Mesenchymal stem cell (in vitro differentiated cells and primary cell): ENCODE measurements at regions not wholly inside any gene's neighbourhood (a gene's known extent, or its start where the extent isn't known, plus 50 kb on each side); places are given as distances from the start of the nearest gene placed in this dataset.

Experiments
- DNase-seq: peaks from one replicate; pipeline ENCODE4 v3.0.0-alpha.2; 2013
- H2AFZ ChIP-seq: one replicate; pipeline ENCODE4 v1.6.1; 2013; ENCODE audit warnings: low read depth, mild to moderate bottlenecking, control low read depth, inconsistent platforms, low read length, moderate library complexity
- H2AK5ac ChIP-seq: 2 replicates; pipeline ENCODE4 v1.6.1; 2013; ENCODE audit warnings: low read length, moderate library complexity, mild to moderate bottlenecking, inconsistent platforms; ENCODE audit not compliant: severe bottlenecking
- H2BK120ac ChIP-seq: one replicate; pipeline ENCODE4 v1.6.1; 2013; ENCODE audit warnings: low read depth, mild to moderate bottlenecking, inconsistent platforms, low read length, moderate library complexity
- H2BK12ac ChIP-seq, 2 experiments: one replicate each; pipeline ENCODE4 v1.6.1; 2013; ENCODE audit warnings: inconsistent platforms in 2 of 2, low read length in 2 of 2, mild to moderate bottlenecking in 2 of 2, moderate library complexity in 2 of 2, control low read depth in 1 of 2
- H2BK15ac ChIP-seq: one replicate; pipeline ENCODE4 v1.6.1; 2013; ENCODE audit warnings: mild to moderate bottlenecking, low read depth, inconsistent platforms; ENCODE audit not compliant: poor library complexity, severe bottlenecking
- H2BK5ac ChIP-seq: 2 replicates; pipeline ENCODE4 v1.6.1; 2013; ENCODE audit warnings: low read depth, mild to moderate bottlenecking, low read length, control low read depth, inconsistent platforms; ENCODE audit not compliant: poor library complexity, severe bottlenecking
- H3K14ac ChIP-seq, 2 experiments: one replicate each; pipeline ENCODE4 v1.6.1; 2013; ENCODE audit warnings: inconsistent platforms in 2 of 2, low read length in 2 of 2, control low read depth in 1 of 2, mild to moderate bottlenecking in 1 of 2, moderate library complexity in 1 of 2
- H3K18ac ChIP-seq, 2 experiments: one replicate each; pipeline ENCODE4 v1.6.1; 2013; ENCODE audit warnings: inconsistent platforms in 2 of 2, low read length in 2 of 2, control low read depth in 1 of 2, low read depth in 1 of 2, mild to moderate bottlenecking in 1 of 2
- H3K23ac ChIP-seq, 2 experiments: one replicate each; pipeline ENCODE4 v1.6.1; 2013; ENCODE audit warnings: inconsistent platforms in 2 of 2, low read length in 2 of 2, mild to moderate bottlenecking in 2 of 2, moderate library complexity in 2 of 2, control low read depth in 1 of 2
- H3K27ac ChIP-seq: 2 replicates; pipeline ENCODE4 v1.5.1; 2013; ENCODE audit warnings: mild to moderate bottlenecking, moderate library complexity, low read length, control low read depth, inconsistent platforms; ENCODE audit not compliant: poor library complexity, severe bottlenecking
- H3K27me3 ChIP-seq, 2 experiments: 2 replicates each; pipeline versions ENCODE4 v1.6.1 to v1.7.0; 2013; ENCODE audit warnings: low read length in 2 of 2, mild to moderate bottlenecking in 2 of 2, moderate library complexity in 2 of 2, control low read depth in 1 of 2, inconsistent platforms in 1 of 2; ENCODE audit not compliant: control insufficient read depth in 1 of 2, insufficient read depth in 1 of 2
- H3K36me3 ChIP-seq, 2 experiments: 2 replicates each; pipeline versions ENCODE4 v1.6.1 to v1.7.0; 2013; ENCODE audit warnings: low read length in 2 of 2, control low read depth in 1 of 2, inconsistent platforms in 1 of 2, low read depth in 1 of 2, mild to moderate bottlenecking in 1 of 2; ENCODE audit not compliant: insufficient read depth in 2 of 2, control insufficient read depth in 1 of 2
- H3K4ac ChIP-seq, 2 experiments: one replicate each; pipeline ENCODE4 v1.6.1; 2013; ENCODE audit warnings: inconsistent platforms in 2 of 2, low read length in 2 of 2, mild to moderate bottlenecking in 2 of 2, moderate library complexity in 2 of 2, control low read depth in 1 of 2, low read depth in 1 of 2
- H3K4me1 ChIP-seq: 2 replicates; pipeline ENCODE4 v1.6.1; 2013; ENCODE audit warnings: low read depth, low read length, control low read depth; ENCODE audit not compliant: control insufficient read depth, insufficient read depth
- H3K4me2 ChIP-seq: 2 replicates; pipeline ENCODE4 v1.6.1; 2013; ENCODE audit warnings: low read length, mild to moderate bottlenecking, inconsistent platforms; ENCODE audit not compliant: poor library complexity, severe bottlenecking
- H3K4me3 ChIP-seq, 2 experiments: 2 replicates each; pipeline versions ENCODE4 v1.5.1 to v1.7.0; 2013; ENCODE audit warnings: low read length in 2 of 2, mild to moderate bottlenecking in 2 of 2, control low read depth in 1 of 2, low read depth in 1 of 2; ENCODE audit not compliant: insufficient read depth in 1 of 2
- H3K79me1 ChIP-seq: replicated peaks from 2 replicates; pipeline ENCODE4 v1.6.1; 2013; ENCODE audit warnings: mild to moderate bottlenecking, control low read depth, low read length, inconsistent platforms; ENCODE audit not compliant: poor library complexity, severe bottlenecking
- H3K9ac ChIP-seq: 2 replicates; pipeline ENCODE4 v1.7.0; 2013; ENCODE audit warnings: mild to moderate bottlenecking, low read length, moderate library complexity
- H3K9me3 ChIP-seq: 2 replicates; pipeline ENCODE4 v1.7.0; 2013; ENCODE audit warnings: mild to moderate bottlenecking, low read length; ENCODE audit not compliant: control insufficient read depth
- H4K8ac ChIP-seq: one replicate; pipeline ENCODE4 v1.6.1; 2013; ENCODE audit warnings: inconsistent platforms, mild to moderate bottlenecking, low read length, moderate library complexity
- H4K91ac ChIP-seq: one replicate; pipeline ENCODE4 v1.6.1; 2013; ENCODE audit warnings: mild to moderate bottlenecking, low read length, inconsistent platforms
- WGBS: methylation state at CpG from one replicate; pipeline ENCODE4 v1.1.7; 2013; ENCODE audit warnings: mixed read lengths; 5-methylcytosine and 5-hydroxymethylcytosine counted together

DNA sequence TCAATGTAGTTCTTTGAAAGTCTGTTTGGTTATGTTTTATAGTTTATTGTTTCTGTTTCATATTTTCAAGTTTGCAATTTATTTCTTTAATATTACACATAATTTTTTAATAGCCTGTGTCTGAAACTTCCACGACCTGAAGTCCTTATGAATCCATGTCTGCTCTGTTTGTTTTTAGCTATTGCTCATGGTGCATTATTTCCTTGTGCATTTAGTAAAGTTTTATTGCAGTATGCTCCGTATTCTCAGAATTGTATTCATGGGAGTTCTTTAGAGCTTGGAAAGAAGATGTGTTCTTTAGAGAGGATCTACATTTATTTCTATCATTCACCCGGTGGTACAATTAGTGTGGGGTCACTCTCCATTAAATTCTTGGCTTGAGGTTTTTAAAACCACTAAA, 133.2 kb upstream of the NFIB start:
- no peak overlapping the region for H2BK12ac ChIP-seq
- H3K23ac ChIP-seq: no peak overlapping the region
- H3K9me3 ChIP-seq: peaks cover 11% of the 10 kb centered on the region
- H2AFZ ChIP-seq: no peak overlapping the region
- no peak overlapping the region for H3K18ac ChIP-seq
- H3K9ac ChIP-seq: no peak overlapping the region
- no peaks in the 10 kb centered on the region for H3K27me3 ChIP-seq
- DNase-seq: no peak
- H2BK120ac ChIP-seq: no peak overlapping the region
- no peak overlapping the region for H3K14ac ChIP-seq
- no peaks in the 10 kb centered on the region for H3K36me3 ChIP-seq
- no peak overlapping the region for H3K4me3 ChIP-seq
- no peak overlapping the region for H4K8ac ChIP-seq
- H2BK5ac ChIP-seq: no peak overlapping the region
- no peak overlapping the region for H3K4ac ChIP-seq
- 68% methylated on average over 2 of the region's 3 CpGs for WGBS
- H4K91ac ChIP-seq: no peak overlapping the region
- no peak overlapping the region for H2AK5ac ChIP-seq
- H2BK15ac ChIP-seq: no peak overlapping the region
- no peaks in the 10 kb centered on the region for H3K4me1 ChIP-seq
- no peak overlapping the region for H3K4me2 ChIP-seq
- H3K27ac ChIP-seq: no peak overlapping the region
- H3K79me1 ChIP-seq: no peaks in the 10 kb centered on the region

DNA sequence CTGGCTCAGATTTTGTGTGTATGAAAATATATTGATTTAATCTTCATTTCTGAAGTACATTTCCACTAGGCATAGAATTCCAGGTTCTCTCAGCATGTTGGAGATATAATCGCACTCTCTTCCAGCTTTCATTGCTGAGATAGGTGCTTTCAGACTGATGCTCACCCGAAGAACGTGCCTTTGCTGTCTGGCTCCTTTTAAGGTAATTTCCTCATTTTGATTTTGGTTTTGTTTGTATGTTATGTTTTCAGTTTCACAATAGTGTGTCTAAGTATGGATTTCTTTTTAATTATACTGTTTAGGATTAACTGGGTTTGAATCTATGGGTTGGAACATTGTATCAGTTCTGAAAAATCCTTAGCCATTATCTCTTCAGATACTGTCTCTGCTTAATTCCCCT, 132.0 kb upstream of the NFIB start:
- H3K79me1 ChIP-seq: no peaks in the 10 kb centered on the region
- H2BK120ac ChIP-seq: no peak overlapping the region

GRCh38 chr9:14442956-14443355, 129.0 kb upstream of the NFIB start:
- H2BK120ac ChIP-seq: no peak overlapping the region
- H3K14ac ChIP-seq: no peak overlapping the region
- H3K79me1 ChIP-seq: no peaks in the 10 kb centered on the region
- no peak overlapping the region for H2AFZ ChIP-seq
- no peak overlapping the region for H2BK15ac ChIP-seq
- WGBS: 89% methylated on average over 3 of the region's 6 CpGs
- no peak overlapping the region for H3K27ac ChIP-seq
- H3K18ac ChIP-seq: no peak overlapping the region
- H4K91ac ChIP-seq: no peak overlapping the region
- no peak overlapping the region for H3K23ac ChIP-seq
- no peak overlapping the region for H3K4ac ChIP-seq
- H2BK12ac ChIP-seq: no peak overlapping the region
- peaks cover 11% of the 10 kb centered on the region for H3K9me3 ChIP-seq
- no peak overlapping the region for H4K8ac ChIP-seq
- H3K4me2 ChIP-seq: no peak overlapping the region
- H3K4me1 ChIP-seq: peaks cover under 1% of the 10 kb centered on the region
- peaks cover 6 to 8% of the 10 kb centered on the region in 2 experiments for H3K27me3 ChIP-seq
- no peaks in the 10 kb centered on the region for H3K36me3 ChIP-seq
- no peak overlapping the region for H3K9ac ChIP-seq
- no peak overlapping the region for H3K4me3 ChIP-seq
- no peak for DNase-seq
- H2AK5ac ChIP-seq: no peak overlapping the region
- H2BK5ac ChIP-seq: no peak overlapping the region

More for the DNA sequence above, 132.0 kb upstream of the NFIB start:
- Histone ChIP-seq H3K14ac (no peak overlapping the region), H3K9me3 (peaks cover 11% of the 10 kb centered on the region), H4K91ac (no peak overlapping the region), H2AK5ac (no peak overlapping the region), H3K23ac (no peak overlapping the region), H2BK5ac (no peak overlapping the region), H3K27ac (no peak overlapping the region), H3K9ac (no peak overlapping the region), H3K18ac (no peak overlapping the region), H3K27me3 (no peaks in the 10 kb centered on the region), H3K4me2 (no peak overlapping the region), H3K36me3 (no peaks in the 10 kb centered on the region), H2AFZ (no peak overlapping the region), H3K4me3 (no peak overlapping the region), H4K8ac (no peak overlapping the region), H3K4ac (no peak overlapping the region), H3K4me1 (no peaks in the 10 kb centered on the region), H2BK12ac (no peak overlapping the region), H2BK15ac (no peak overlapping the region)
- no peak for DNase-seq
- WGBS: 96% methylated on average over 3 of the region's 3 CpGs

- H2BK15ac ChIP-seq: no peak overlapping the region
- no peak overlapping the region for H3K4me3 ChIP-seq
- peaks cover 6 to 14% of the 10 kb centered on the region in 2 experiments for H3K27me3 ChIP-seq
- no peak overlapping the region for H3K4ac ChIP-seq
- H2AK5ac ChIP-seq: no peak overlapping the region
- no peak overlapping the region for H3K14ac ChIP-seq
- no peak overlapping the region for H4K91ac ChIP-seq
- H3K4me1 ChIP-seq: peaks cover 6% of the 10 kb centered on the region
- no peak overlapping the region for H2BK5ac ChIP-seq
- no peak overlapping the region for H2BK12ac ChIP-seq
- H3K36me3 ChIP-seq: no peaks in the 10 kb centered on the region
- H3K18ac ChIP-seq: no peak overlapping the region
- H2AFZ ChIP-seq: no peak overlapping the region
- no peak overlapping the region for H3K4me2 ChIP-seq
- no peak overlapping the region for H3K9ac ChIP-seq
- H3K27ac ChIP-seq: no peak overlapping the region
- H4K8ac ChIP-seq: no peak overlapping the region
- 88% methylated on average over 10 of the region's 10 CpGs for WGBS
- no peaks in the 10 kb centered on the region for H3K79me1 ChIP-seq
- H3K23ac ChIP-seq: no peak overlapping the region
- H3K9me3 ChIP-seq: peaks cover 3% of the 10 kb centered on the region
- no peak overlapping the region for H2BK120ac ChIP-seq
- DNase-seq: no peak
Measured at GRCh38 chr9:14441976-14442651, 128.2 kb upstream of the NFIB start.
